EL (cell line): ENCODE measurements at regions not wholly inside any gene's neighbourhood (a gene's known extent, or its start where the extent isn't known, plus 50 kb on each side); places are given as distances from the start of the nearest gene placed in this dataset.

Source experiments
- DNase-seq: peaks from one replicate; pipeline ENCODE4 v3.0.0-alpha.2; 2016

DNA sequence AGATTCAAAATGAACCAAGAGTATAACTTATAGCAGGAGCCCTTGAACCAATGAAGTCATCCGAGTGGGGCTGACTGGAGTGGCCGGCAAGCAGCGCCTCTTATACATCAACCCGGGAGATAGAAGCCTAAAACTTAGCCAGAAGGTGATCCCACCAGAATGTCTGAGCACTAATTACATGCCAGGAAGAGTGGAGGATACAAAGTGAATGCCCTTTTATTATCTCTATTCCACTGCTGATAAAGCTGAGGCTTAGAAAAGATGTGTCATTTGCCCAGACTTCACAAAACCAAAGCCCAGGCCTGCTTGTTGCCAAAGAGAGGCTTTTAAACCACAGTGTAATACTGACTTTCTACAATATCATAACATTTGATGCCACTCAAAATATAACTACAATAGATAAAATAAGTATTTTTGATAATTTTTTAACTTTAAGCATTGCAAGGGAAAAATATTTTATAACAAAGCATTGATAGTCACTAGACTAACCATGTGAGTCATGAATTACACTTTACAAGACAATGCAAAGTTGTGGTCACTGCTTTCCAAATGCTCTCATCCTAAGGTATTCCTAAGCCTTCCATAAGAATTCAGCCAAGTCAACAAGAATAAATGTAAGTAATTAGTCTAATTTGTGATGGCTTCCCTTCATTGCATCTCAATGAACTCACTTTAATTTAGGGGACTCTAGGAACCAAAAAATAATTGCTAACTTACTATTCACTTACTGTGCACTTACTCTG lies 58.6 kb upstream of the ARID5B start:
- DNase-seq: peak; percentile 80

DNA sequence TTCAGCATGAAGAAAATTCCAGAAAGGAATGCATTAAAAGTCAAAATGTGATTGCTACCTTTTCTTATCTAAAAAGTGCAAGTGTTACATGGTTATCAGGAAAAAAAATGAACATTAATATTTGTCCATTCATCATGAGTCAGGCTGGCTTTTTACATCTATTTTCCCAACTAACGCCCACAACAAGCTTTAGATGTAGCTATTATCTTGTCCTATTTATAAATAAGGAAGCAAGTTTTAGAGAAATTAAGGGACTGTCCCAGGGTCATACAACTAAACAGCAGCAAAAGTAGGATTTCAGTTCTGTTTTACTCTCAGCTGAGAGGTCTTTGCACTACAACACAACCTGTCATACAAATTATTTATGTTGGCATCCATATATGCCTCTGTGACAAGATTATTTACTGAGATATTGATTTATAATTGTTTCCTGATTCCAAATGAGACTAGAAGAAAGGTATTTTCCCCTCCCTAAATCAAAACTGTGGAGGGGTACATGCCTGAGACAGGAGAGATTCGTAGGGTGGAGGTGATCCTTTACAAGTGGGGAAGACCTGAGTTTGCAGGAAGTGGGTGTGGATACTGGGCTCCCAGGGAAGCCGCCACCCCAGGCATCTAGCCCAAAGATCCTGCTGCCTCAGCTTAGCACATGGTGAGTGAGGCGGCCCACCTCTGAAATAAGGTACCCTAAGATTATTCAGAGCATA lies 57.2 kb upstream of the ARID5B start:
- DNase-seq: no peak

DNA sequence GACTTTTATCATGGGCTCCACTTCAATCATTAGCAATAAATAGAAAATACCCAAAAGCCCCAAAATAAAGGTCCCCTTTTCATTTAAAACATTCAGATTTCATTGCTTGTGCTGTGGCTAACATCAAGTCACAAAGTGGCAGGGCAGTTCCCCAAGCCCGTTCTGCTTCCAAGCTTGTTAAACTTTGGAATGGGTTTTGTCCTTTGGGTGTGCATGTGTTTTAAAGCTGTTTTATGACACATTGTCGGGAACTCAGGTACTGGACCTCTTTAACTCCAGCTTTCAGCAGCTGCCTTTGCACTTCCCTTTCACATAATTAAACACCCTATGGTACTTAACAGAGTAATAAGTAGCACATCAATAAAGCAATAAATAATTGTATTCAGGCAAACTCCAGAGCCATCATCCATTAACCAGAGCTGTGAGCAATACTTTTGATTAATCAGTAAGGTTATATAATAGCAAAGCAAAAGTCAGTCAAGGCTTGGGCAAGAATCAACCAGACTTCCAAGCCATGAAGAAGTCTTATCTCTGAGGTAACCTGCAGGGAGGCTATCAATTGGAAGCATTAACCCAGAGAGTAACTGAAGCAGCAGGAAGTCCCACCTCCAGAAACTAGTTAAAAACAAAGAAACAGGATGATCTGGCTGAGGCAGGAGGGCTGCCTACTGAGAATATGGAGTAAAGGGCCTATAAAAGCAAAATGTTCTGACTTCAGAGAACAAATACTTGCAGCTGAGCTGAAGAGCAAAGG lies 56.1 kb upstream of the ARID5B start:
- no peak for DNase-seq

DNA sequence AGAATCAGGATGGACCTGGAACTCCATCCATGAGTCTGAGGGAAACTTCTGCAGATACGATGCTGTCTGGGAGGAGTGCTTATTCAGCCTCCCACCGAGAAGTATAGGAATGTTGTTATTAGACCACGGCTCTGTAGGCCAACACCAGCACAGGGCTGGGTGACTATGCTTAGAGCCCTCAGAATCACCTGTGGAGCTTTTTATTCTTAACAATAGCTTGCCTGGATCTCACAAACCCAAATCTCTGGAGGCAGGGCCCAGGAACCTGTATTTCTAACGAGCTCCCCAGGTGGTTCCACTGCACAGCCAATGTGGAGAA lies 55.6 kb upstream of the ARID5B start:
- peak; percentile 33 for DNase-seq

GRCh38 chr10:61846370-61847031 lies 55.0 kb upstream of the ARID5B start:
- no peak for DNase-seq

DNA sequence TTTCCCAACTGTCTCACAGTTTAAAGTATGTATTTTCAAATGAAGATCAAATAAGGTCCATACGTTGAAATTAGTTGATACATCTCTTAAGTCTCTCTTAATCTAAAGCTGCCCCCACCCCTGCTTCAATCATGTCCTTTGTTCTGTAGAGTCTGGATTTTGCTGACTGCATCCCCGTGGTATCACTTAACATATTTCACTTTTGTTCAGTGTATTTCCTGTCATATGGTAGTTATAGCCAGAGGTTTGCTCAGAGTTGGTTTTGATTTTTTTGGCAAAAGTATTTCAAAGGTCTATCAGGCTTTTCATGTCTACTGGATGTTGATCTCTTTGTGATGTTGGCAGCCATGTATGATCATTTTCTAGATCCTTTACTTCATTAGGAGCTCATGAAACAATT lies 54.4 kb upstream of the ARID5B start:
- no peak for DNase-seq

GRCh38 chr10:61847640-61848039 lies 53.9 kb upstream of the ARID5B start:
- no peak for DNase-seq

DNA sequence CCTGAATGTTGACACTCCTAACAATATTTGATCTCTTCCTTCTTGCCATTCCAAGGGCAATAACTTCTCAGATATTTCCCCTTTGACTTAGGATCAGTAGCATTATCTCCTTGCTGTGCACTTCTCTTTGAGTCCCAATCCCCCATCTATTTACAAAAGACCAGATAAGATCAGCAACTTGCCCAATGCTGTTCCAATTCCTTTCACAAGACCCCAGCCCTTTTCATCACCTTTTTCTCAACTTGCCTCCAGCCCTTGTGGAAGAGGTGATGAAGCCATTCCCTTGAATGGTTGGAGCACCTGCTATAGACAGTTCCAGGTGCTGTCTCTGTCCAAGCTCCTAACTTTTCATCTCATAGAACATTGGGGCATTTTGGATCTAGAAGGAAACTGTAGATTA lies 51.1 kb upstream of the ARID5B start:
- no peak for DNase-seq
